Glutamatergic neuron (in vitro differentiated cells): ENCODE measurements at regions not wholly inside any gene's neighbourhood (a gene's known extent, or its start where the extent isn't known, plus 50 kb on each side); places are given as distances from the start of the nearest gene placed in this dataset.

Experiments used
- DNase-seq: peaks from one replicate; pipeline ENCODE4 v3.0.0; 2022
- H3K27ac Mint-ChIP-seq: one replicate; pipeline ENCODE4 v1.8.0; 2020; ENCODE audit warnings: mild to moderate bottlenecking, mixed read lengths, inconsistent platforms; ENCODE audit not compliant: unreplicated experiment
- H3K27me3 Mint-ChIP-seq: one replicate; pipeline ENCODE4 v1.8.0; 2020; ENCODE audit warnings: mild to moderate bottlenecking, moderate library complexity, mixed read lengths, inconsistent platforms; ENCODE audit not compliant: unreplicated experiment
- H3K36me3 Mint-ChIP-seq: one replicate; pipeline ENCODE4 v1.8.0; 2020; ENCODE audit warnings: mild to moderate bottlenecking, mixed read lengths, inconsistent platforms; ENCODE audit not compliant: unreplicated experiment
- H3K4me1 Mint-ChIP-seq: one replicate; pipeline ENCODE4 v1.8.0; 2020; ENCODE audit warnings: mild to moderate bottlenecking, low read depth, mixed read lengths, inconsistent platforms; ENCODE audit not compliant: unreplicated experiment
- H3K4me3 Mint-ChIP-seq: one replicate; pipeline ENCODE4 v1.8.0; 2020; ENCODE audit warnings: mild to moderate bottlenecking, mixed read lengths, inconsistent platforms; ENCODE audit not compliant: unreplicated experiment
- H3K9me3 Mint-ChIP-seq: one replicate; pipeline ENCODE4 v1.8.0; 2020; ENCODE audit warnings: mild to moderate bottlenecking, moderate library complexity, mixed read lengths, inconsistent platforms; ENCODE audit not compliant: unreplicated experiment
- CTCF ChIP-seq: fragments of 200-600 bp; sonication (generic); IDR thresholded peaks from one replicate; pipeline ENCODE4 v1.5.0; 2021; ENCODE audit not compliant: partially characterized antibody, unreplicated experiment

- H3K9me3 Mint-ChIP-seq = peaks cover 4% of the 10 kb centered on the region
- peaks cover 4% of the 10 kb centered on the region for H3K4me1 Mint-ChIP-seq
- DNase-seq = peak; percentile 12
- H3K27me3 Mint-ChIP-seq = peaks cover 3% of the 10 kb centered on the region
- H3K36me3 Mint-ChIP-seq = peaks cover 5% of the 10 kb centered on the region
- no peak for TF ChIP-seq CTCF
- H3K27ac Mint-ChIP-seq = no peak overlapping the region
- no peak overlapping the region for H3K4me3 Mint-ChIP-seq
Observed at GRCh38 chr4:8761167-8761823, 110.3 kb downstream of the HMX1 start.

- no peak overlapping the region for H3K4me3 Mint-ChIP-seq
- H3K36me3 Mint-ChIP-seq = peaks cover 5% of the 10 kb centered on the region
- no peak overlapping the region for H3K27ac Mint-ChIP-seq
- no peak for TF ChIP-seq CTCF
- H3K4me1 Mint-ChIP-seq = peaks cover 4% of the 10 kb centered on the region
- peaks cover 3% of the 10 kb centered on the region for H3K27me3 Mint-ChIP-seq
- H3K9me3 Mint-ChIP-seq = peaks cover 4% of the 10 kb centered on the region
- DNase-seq = peak; percentile 12
Observed at GRCh38 chr4:8760561-8760960, 111.1 kb downstream of the HMX1 start.

GRCh38 chr4:8759987-8760386 lies 111.7 kb downstream of the HMX1 start:
- TF ChIP-seq CTCF = no peak
- Mint-ChIP-seq H3K9me3 (peaks cover 4% of the 10 kb centered on the region), H3K27ac (no peak overlapping the region), H3K4me3 (no peak overlapping the region), H3K27me3 (peaks cover 3% of the 10 kb centered on the region), H3K36me3 (peaks cover 9% of the 10 kb centered on the region), H3K4me1 (peaks cover 4% of the 10 kb centered on the region)
- no peak for DNase-seq

GRCh38 chr4:8756816-8757215 lies 114.8 kb downstream of the HMX1 start:
- DNase-seq = no peak
- Mint-ChIP-seq H3K27me3 (peaks cover 3% of the 10 kb centered on the region), H3K27ac (no peak overlapping the region), H3K9me3 (peaks cover 4% of the 10 kb centered on the region), H3K4me1 (peaks cover 4% of the 10 kb centered on the region), H3K36me3 (peaks cover 19% of the 10 kb centered on the region), H3K4me3 (no peak overlapping the region)
- TF ChIP-seq CTCF = no peak
